H1 (cell line): ENCODE measurements at regions not wholly inside any gene's neighbourhood (a gene's known extent, or its start where the extent isn't known, plus 50 kb on each side); places are given as distances from the start of the nearest gene placed in this dataset.

Experiments used
- CTCF ChIA-PET: fragments of 300-600 bp; sonication (Branson Sonifier 250); formaldehyde crosslinking; loops from one replicate; lab custom pipeline; 2021; ENCODE audit not compliant: partially characterized antibody; lab: Charles Lee
- POLR2A ChIA-PET: fragments of 300-600 bp; sonication (Branson Sonifier 250); formaldehyde crosslinking; loops from one replicate; lab custom pipeline; 2021; ENCODE audit warnings: inconsistent platforms; ENCODE audit not compliant: partially characterized antibody; lab: Charles Lee
- DNase-seq, 2 experiments: peaks; one replicate each; pipeline versions ENCODE4 v3.0.0 to v3.0.0-alpha.2; 2010 to 2022; ENCODE audit warnings: low spot score in 2 of 2, low read depth in 1 of 2, mixed read lengths in 1 of 2
- FAIRE-seq: peaks from 2 replicates; lab custom pipeline; 2011; peaks lifted over from hg19 to GRCh38; lab: Jason Lieb, UNC
- H2AFZ ChIP-seq: 2 replicates; pipeline ENCODE4 v1.8.1; 2012; ENCODE audit warnings: low read length, inconsistent platforms
- H2AK5ac ChIP-seq: 2 replicates; pipeline ENCODE4 v1.6.1; 2013; ENCODE audit warnings: low read depth, low read length
- H2BK120ac ChIP-seq: replicated peaks from 2 replicates; pipeline ENCODE3; 2013; ENCODE audit warnings: low read depth, low read length, inconsistent platforms
- H2BK12ac ChIP-seq: 2 replicates; pipeline ENCODE4 v1.6.1; 2013; ENCODE audit warnings: low read depth, low read length
- H2BK15ac ChIP-seq: 2 replicates; pipeline ENCODE4 v1.6.1; 2013; ENCODE audit warnings: low read length
- H2BK20ac ChIP-seq: 2 replicates; pipeline ENCODE4 v1.6.1; 2013; ENCODE audit warnings: low read length
- H2BK5ac ChIP-seq: 2 replicates; pipeline ENCODE4 v1.6.1; 2013; ENCODE audit warnings: low read depth, low read length
- H3K14ac ChIP-seq: 2 replicates; pipeline ENCODE4 v1.6.1; 2013; ENCODE audit warnings: inconsistent platforms; ENCODE audit not compliant: insufficient read length
- H3K18ac ChIP-seq: 2 replicates; pipeline ENCODE4 v1.6.1; 2013; ENCODE audit warnings: low read length; ENCODE audit errors: extremely low read depth
- H3K23ac ChIP-seq: 2 replicates; pipeline ENCODE4 v1.6.1; 2013; ENCODE audit warnings: inconsistent platforms; ENCODE audit not compliant: insufficient read length
- H3K23me2 ChIP-seq: 2 replicates; pipeline ENCODE4 v1.6.1; 2013; ENCODE audit warnings: low read depth, low read length
- H3K27ac ChIP-seq: 2 replicates; pipeline ENCODE4 v1.6.1; 2011; ENCODE audit warnings: low read depth, low read length, inconsistent platforms
- H3K27me3 ChIP-seq, 4 experiments: replicated peaks in 1 of 4; 1 replicate in 1 of 4; 2 replicates in 3 of 4; pipeline versions ENCODE4 v1.6.1 to v1.8.1; 2011 to 2013; ENCODE audit warnings: low read length in 3 of 4, mild to moderate bottlenecking in 3 of 4, inconsistent platforms in 2 of 4, mixed read lengths in 2 of 4, moderate library complexity in 1 of 4; ENCODE audit not compliant: control insufficient read depth in 3 of 4, insufficient read depth in 3 of 4; ENCODE audit errors: extremely low read depth in 1 of 4
- H3K36me3 ChIP-seq, 4 experiments: 2 replicates each; pipeline versions ENCODE4 v1.6.1 to v1.8.1; 2011 to 2013; ENCODE audit warnings: mild to moderate bottlenecking in 4 of 4, low read length in 3 of 4, moderate library complexity in 2 of 4, control low read depth in 1 of 4, inconsistent platforms in 1 of 4; ENCODE audit not compliant: insufficient read depth in 4 of 4, control insufficient read depth in 2 of 4
- H3K4ac ChIP-seq: replicated peaks from 2 replicates; pipeline ENCODE3; 2013; ENCODE audit warnings: low read length, low read depth, mixed read lengths, inconsistent platforms; ENCODE audit not compliant: insufficient read length
- H3K4me1 ChIP-seq, 4 experiments: replicated peaks in 1 of 4; 1 replicate in 1 of 4; 2 replicates in 3 of 4; pipeline versions ENCODE4 v1.6.1 to v1.8.1; 2011 to 2013; ENCODE audit warnings: low read length in 3 of 4, inconsistent platforms in 2 of 4, mixed read lengths in 1 of 4; ENCODE audit not compliant: insufficient read depth in 4 of 4, control insufficient read depth in 3 of 4
- H3K4me2 ChIP-seq, 2 experiments: 2 replicates each; pipeline versions ENCODE4 v1.6.1 to v1.8.1; 2011 to 2013; ENCODE audit warnings: low read depth in 2 of 2, low read length in 2 of 2, control low read depth in 1 of 2, inconsistent platforms in 1 of 2, mild to moderate bottlenecking in 1 of 2; ENCODE audit not compliant: insufficient read depth in 1 of 2
- H3K4me3 ChIP-seq, 4 experiments: fragments of 200-600, 300-600 bp in 1 of 4; sonication (generic), shearing (Covaris generic), sonication (Bioruptor Twin) in 1 of 4; 2 replicates each; pipeline versions ENCODE4 v1.5.1 to v1.8.1; 2011 to 2016; ENCODE audit warnings: low read length in 4 of 4, low read depth in 3 of 4, control low read depth in 2 of 4, inconsistent platforms in 2 of 4, mild to moderate bottlenecking in 2 of 4, mixed read lengths in 1 of 4, moderate library complexity in 1 of 4; ENCODE audit not compliant: insufficient read depth in 2 of 4; ENCODE audit errors: extremely low read depth in 1 of 4
- H3K56ac ChIP-seq: replicated peaks from 2 replicates; pipeline ENCODE3; 2013; ENCODE audit warnings: low read depth, mild to moderate bottlenecking, mixed read lengths, low read length, inconsistent platforms; ENCODE audit not compliant: insufficient read length
- H3K79me1 ChIP-seq: 2 replicates; pipeline ENCODE4 v1.6.1; 2013; ENCODE audit warnings: low read depth, low read length, control low read depth
- H3K79me2 ChIP-seq, 2 experiments: 2 replicates each; pipeline versions ENCODE4 v1.6.1 to v1.8.1; 2012 to 2013; ENCODE audit warnings: low read length in 2 of 2, mild to moderate bottlenecking in 2 of 2, inconsistent platforms in 1 of 2; ENCODE audit not compliant: insufficient read depth in 2 of 2, control insufficient read depth in 1 of 2
- H3K9ac ChIP-seq, 4 experiments: replicated peaks in 1 of 4; 1 replicate in 1 of 4; 2 replicates in 3 of 4; pipeline versions ENCODE4 v1.6.1 to v1.8.1; 2011 to 2013; ENCODE audit warnings: low read depth in 3 of 4, low read length in 3 of 4, control low read depth in 2 of 4, mild to moderate bottlenecking in 2 of 4, moderate library complexity in 2 of 4, inconsistent platforms in 1 of 4; ENCODE audit errors: extremely low read depth in 1 of 4
- H3K9me3 ChIP-seq, 2 experiments: 2 replicates each; pipeline versions ENCODE4 v1.6.1 to v1.8.1; 2012 to 2013; ENCODE audit warnings: mild to moderate bottlenecking in 2 of 2, moderate library complexity in 2 of 2, control low read depth in 1 of 2, inconsistent platforms in 1 of 2, low read depth in 1 of 2, low read length in 1 of 2, mixed read lengths in 1 of 2; ENCODE audit not compliant: insufficient read depth in 2 of 2
- H4K20me1 ChIP-seq, 2 experiments: replicated peaks in 1 of 2; 2 replicates each; pipeline versions ENCODE3 to v1.8.1; 2011 to 2013; ENCODE audit warnings: inconsistent platforms in 2 of 2, low read length in 2 of 2, mild to moderate bottlenecking in 1 of 2; ENCODE audit not compliant: insufficient read depth in 2 of 2, control insufficient read depth in 1 of 2
- H4K5ac ChIP-seq: 2 replicates; pipeline ENCODE4 v1.6.1; 2013; ENCODE audit warnings: low read length, low read depth, mixed read lengths, inconsistent platforms; ENCODE audit not compliant: insufficient read length
- H4K8ac ChIP-seq: 2 replicates; pipeline ENCODE4 v1.8.0; 2013; ENCODE audit warnings: mild to moderate bottlenecking, moderate library complexity, low read length, inconsistent platforms; ENCODE audit not compliant: insufficient read depth; ENCODE audit errors: extremely low read depth
- H4K91ac ChIP-seq: replicated peaks from 2 replicates; pipeline ENCODE3; 2013; ENCODE audit warnings: low read length, mixed read lengths, inconsistent platforms; ENCODE audit not compliant: insufficient read length
- ATF3 ChIP-seq: IDR thresholded peaks from 2 replicates; pipeline ENCODE4 v1.6.1; 2011; ENCODE audit warnings: low read depth, mild to moderate bottlenecking, low read length; ENCODE audit not compliant: insufficient read depth
- BCL11A ChIP-seq, 2 experiments: IDR thresholded peaks; one replicate each; pipeline ENCODE4 v1.6.1; 2011; ENCODE audit warnings: low read depth in 2 of 2, low read length in 2 of 2, mild to moderate bottlenecking in 2 of 2
- CEBPB ChIP-seq: IDR thresholded peaks from 2 replicates; pipeline ENCODE4 v1.6.1; 2012; ENCODE audit warnings: low read depth, low read length
- CTBP2 ChIP-seq: IDR thresholded peaks from 2 replicates; pipeline ENCODE4 v1.7.0; 2011; ENCODE audit warnings: borderline replicate concordance, mild to moderate bottlenecking, moderate library complexity, mixed read lengths, low read length; ENCODE audit not compliant: insufficient read depth, insufficient read length
- EZH2 ChIP-seq: fragments of 200-600 bp; sonication (generic); IDR thresholded peaks from 2 replicates; pipeline ENCODE4 v1.7.1; 2012; ENCODE audit warnings: low read depth, mild to moderate bottlenecking, moderate library complexity, low read length, inconsistent platforms; ENCODE audit not compliant: severe bottlenecking
- GTF2F1 ChIP-seq: IDR thresholded peaks from 2 replicates; pipeline ENCODE4 v1.6.1; 2012; ENCODE audit warnings: low read depth, low read length, improper control_type of control experiment, borderline replicate concordance
- JUND ChIP-seq: IDR thresholded peaks from 2 replicates; pipeline ENCODE4 v1.6.1; 2011; ENCODE audit warnings: mild to moderate bottlenecking, improper control_type of control experiment, low read length
- PHF8 ChIP-seq: fragments of 200-600 bp; sonication (generic); conservative IDR thresholded peaks from 2 replicates; pipeline ENCODE4 v1.7.1; 2012; ENCODE audit warnings: low read depth, mild to moderate bottlenecking, inconsistent platforms, low read length, moderate library complexity
- RAD21 ChIP-seq, 2 experiments: IDR thresholded peaks in 1 of 2; conservative IDR thresholded peaks in 1 of 2; 2 replicates each; pipeline ENCODE4 v1.6.1; 2011; ENCODE audit warnings: low read depth in 2 of 2, low read length in 2 of 2, improper control_type of control experiment in 1 of 2, inconsistent platforms in 1 of 2, mild to moderate bottlenecking in 1 of 2, moderate library complexity in 1 of 2
- SIN3A ChIP-seq, 2 experiments: IDR thresholded peaks in 1 of 2; conservative IDR thresholded peaks in 1 of 2; 2 replicates each; pipeline ENCODE4 v1.6.1; 2011 to 2012; ENCODE audit warnings: low read length in 2 of 2, improper control_type of control experiment in 1 of 2, low read depth in 1 of 2, mild to moderate bottlenecking in 1 of 2
- SIRT6 ChIP-seq: IDR thresholded peaks from one replicate; pipeline ENCODE4 v1.7.1; 2012; ENCODE audit warnings: low read length, inconsistent platforms
- SRF ChIP-seq: IDR thresholded peaks from 2 replicates; pipeline ENCODE4 v1.6.1; 2011; ENCODE audit warnings: mild to moderate bottlenecking, low read depth, low read length, moderate library complexity
- WGBS, 2 experiments: shearing (Covaris generic) in 1 of 2; methylation state at CpG; one replicate each; pipeline versions ENCODE4 v1.1.6 to v1.1.7; 2013 to 2015; ENCODE audit warnings: low lambda C conversion rate in 2 of 2, mixed read lengths in 2 of 2, inconsistent platforms in 1 of 2, low coverage in 1 of 2, missing lambda C conversion rate in 1 of 2; ENCODE audit not compliant: insufficient replicate concordance in 2 of 2, insufficient coverage in 1 of 2, insufficient read length in 1 of 2; ENCODE audit errors: extremely low coverage in 1 of 2, missing lambda C conversion rate in 1 of 2; 5-methylcytosine and 5-hydroxymethylcytosine counted together

GRCh38 chr10:78774999-78775711, 293.6 kb upstream of the ZMIZ1 start:
- Histone ChIP-seq H4K91ac (no peak overlapping the region), H3K79me1 (no peaks in the 10 kb centered on the region), H3K14ac (no peak overlapping the region), H2BK120ac (no peak overlapping the region), H3K23me2 (no peaks in the 10 kb centered on the region), H3K4ac (no peak overlapping the region), H2BK15ac (no peak overlapping the region), H2BK20ac (no peak overlapping the region), H4K8ac (no peak overlapping the region; the same call in 1 of the 2 replicates), H3K9me3 (no peaks in the 10 kb centered on the region), H4K20me1 (no peaks in the 10 kb centered on the region), H3K79me2 (no peaks in the 10 kb centered on the region), H3K9ac (no peak overlapping the region), H3K56ac (no peak overlapping the region), H2AK5ac (no peak overlapping the region), H3K18ac (no peak overlapping the region; the same call in 1 of the 2 replicates), H2BK5ac (no peak overlapping the region), H3K4me1 (peaks cover 0 to 10% (median 2%) of the 10 kb centered on the region in 4 experiments; a peak in 3 of 7 replicates), H3K27ac (no peak overlapping the region), H4K5ac (peak overlapping the region; percentile 12), H3K4me3 (no peak overlapping the region), H3K36me3 (no peaks in the 10 kb centered on the region), H3K27me3 (no peaks in the 10 kb centered on the region; a peak in 2 of 7 replicates), H3K4me2 (no peak overlapping the region), H3K23ac (no peak overlapping the region), H2AFZ (no peak overlapping the region), H2BK12ac (0 out of 2 replicates have a peak overlapping the region, but pooled peaks have one; percentile 9)
- FAIRE-seq (no peak), DNase-seq (no peak)
- CTCF ChIA-PET = interaction anchor here (0.7 to 1.1 kb wide), 4 partner anchors 27 to 544 kb away, joined by 3 read pairs; no protein-coding TSS in a partner anchor
- 92% methylated on average over 13 of the region's 14 CpGs; no CpG with 5 or more reads in 1 of the 2 experiments for WGBS, 2 experiments
- POLR2A ChIA-PET = no interaction called here
- TF ChIP-seq RAD21 (IDR thresholded peaks at IDR 0.05 in 1 of 2, conservative IDR thresholded peaks at IDR 0.05 in 1 of 2; ENCODE audit: low read depth in 2 of 2, low read length in 2 of 2) = no peak
- TF ChIP-seq CTBP2 = no peak
- TF ChIP-seq SRF = no peak
- TF ChIP-seq BCL11A (IDR thresholded peaks at IDR 0.05; ENCODE audit: low read depth in 2 of 2, low read length in 2 of 2) = no peak
- TF ChIP-seq JUND = no peak
- TF ChIP-seq SIRT6 = no peak
- no peak for TF ChIP-seq CEBPB
- no peak for TF ChIP-seq GTF2F1
- no peak for TF ChIP-seq SIN3A (conservative IDR thresholded peaks at IDR 0.05 in 1 of 2, IDR thresholded peaks at IDR 0.05 in 1 of 2; ENCODE audit: low read depth in 1 of 2, low read length in 2 of 2)
- TF ChIP-seq PHF8 = no peak
- no peak for TF ChIP-seq ATF3
- no peak for TF ChIP-seq EZH2
